GM12865 (cell line): ENCODE measurements at regions not wholly inside any gene's neighbourhood (a gene's known extent, or its start where the extent isn't known, plus 50 kb on each side); places are given as distances from the start of the nearest gene placed in this dataset.
"Not testable (repeated sequence)": the region's sequence is repeated elsewhere in the genome, so short reads cannot be mapped to it uniquely, and the experiment has no call there.

ENCODE experiments used
- DNase-seq: peaks from one replicate; pipeline ENCODE4 v3.0.0; 2010; ENCODE audit warnings: low read depth
- H3K4me3 ChIP-seq: 2 replicates; pipeline ENCODE4 v1.5.1; 2011; ENCODE audit warnings: mild to moderate bottlenecking, low read depth, low read length, control low read depth
- CTCF ChIP-seq: IDR thresholded peaks from 2 replicates; pipeline ENCODE4 v1.5.1; 2011; ENCODE audit warnings: low read length, control low read depth, low read depth, inconsistent platforms; ENCODE audit not compliant: insufficient read depth; ENCODE audit errors: missing control alignments

DNA sequence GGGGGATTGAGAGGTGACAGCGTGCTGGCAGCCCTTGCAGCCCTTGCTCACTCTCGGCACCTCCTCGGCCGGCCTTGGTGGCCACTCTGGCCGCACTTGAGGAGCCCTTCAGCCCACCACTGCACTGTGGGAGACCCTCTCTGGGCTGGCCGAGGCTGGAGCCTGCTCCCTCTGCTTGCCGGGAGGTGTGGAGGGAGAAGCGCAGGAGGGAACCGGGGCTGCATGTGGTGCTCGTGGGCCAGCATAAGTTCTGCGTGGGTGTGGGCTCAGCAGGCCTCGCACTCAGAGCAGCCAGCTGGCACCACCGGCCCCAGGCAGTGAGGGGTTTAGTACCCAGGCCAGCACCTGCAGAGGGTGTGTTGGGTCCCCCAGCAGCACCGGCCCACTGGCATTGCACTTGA is 912.2 kb upstream of the ADGRB3 start:
- no peak for DNase-seq
- TF ChIP-seq CTCF, result no peak
- no peak overlapping the region for H3K4me3 ChIP-seq

GRCh38 chr6:67717281-67717680 is 917.8 kb upstream of the ADGRB3 start:
- no peak for TF ChIP-seq CTCF
- no peak overlapping the region for H3K4me3 ChIP-seq
- DNase-seq, result no peak

- DNase-seq, result no peak
- no peak for TF ChIP-seq CTCF
- H3K4me3 ChIP-seq, result no peak overlapping the region
Measured at GRCh38 chr6:67706388-67706787, 928.7 kb upstream of the ADGRB3 start.

DNA sequence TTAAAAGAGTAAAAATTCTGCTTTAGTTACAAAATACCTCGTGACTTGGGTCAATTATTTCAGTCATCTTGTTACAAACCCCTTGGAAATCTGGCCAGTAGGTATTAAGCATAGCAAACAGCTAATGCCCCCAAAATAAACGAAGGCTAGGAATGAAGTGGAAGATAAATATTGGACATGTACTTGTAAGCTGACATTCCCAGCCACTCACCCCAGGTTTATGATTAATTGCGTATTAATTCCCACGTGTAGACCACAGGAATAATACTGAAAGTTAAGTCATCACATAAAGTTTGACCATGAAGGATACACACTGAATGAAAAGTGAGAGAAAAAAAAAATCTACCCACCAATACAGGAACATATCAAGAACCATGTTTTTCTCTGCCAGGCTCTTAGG is 936.5 kb upstream of the ADGRB3 start:
- no peak overlapping the region for H3K4me3 ChIP-seq
- no peak for TF ChIP-seq CTCF
- no peak for DNase-seq

DNA sequence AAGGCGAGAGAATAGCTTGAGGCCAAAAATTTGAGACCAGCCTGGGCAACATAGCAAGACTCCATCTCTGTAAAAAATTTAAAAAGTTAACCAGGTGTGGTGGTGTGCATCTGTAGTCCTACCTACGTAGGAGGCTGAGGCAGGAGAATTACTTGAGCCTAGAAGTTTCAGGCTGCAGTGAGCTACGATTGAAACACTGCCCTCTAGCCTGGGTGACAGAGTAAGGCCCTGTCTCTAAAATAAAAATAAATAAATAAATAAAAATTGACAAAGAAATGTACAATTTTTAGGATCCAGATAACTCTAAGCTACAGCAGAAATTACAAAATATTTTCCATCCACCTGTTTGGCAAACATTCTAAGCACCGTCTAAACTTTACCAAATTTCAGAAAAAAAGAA is 941.0 kb upstream of the ADGRB3 start:
- no peak overlapping the region for H3K4me3 ChIP-seq
- no peak for TF ChIP-seq CTCF
- DNase-seq, result no peak

DNA sequence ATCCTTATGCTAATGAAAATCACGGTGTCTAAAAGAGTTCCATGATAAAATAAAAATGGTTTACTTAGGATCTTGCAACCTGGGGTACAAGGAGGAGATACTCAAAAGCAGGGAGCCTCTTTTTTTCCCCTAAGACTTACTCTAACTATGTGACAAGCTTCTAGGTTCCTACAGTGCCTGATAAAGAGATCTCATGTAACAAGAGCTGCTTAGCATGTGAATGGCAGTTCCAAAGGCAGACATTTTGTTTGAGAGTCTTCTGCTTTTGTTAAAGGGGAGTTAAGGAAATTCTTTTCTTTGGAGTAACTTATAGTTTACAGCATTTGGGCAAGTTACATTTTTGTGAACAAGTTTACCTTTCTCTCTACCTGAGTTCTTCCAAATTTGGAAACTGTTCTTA is 945.8 kb upstream of the ADGRB3 start:
- no peak for DNase-seq
- no peak for TF ChIP-seq CTCF
- H3K4me3 ChIP-seq, result no peak overlapping the region

GRCh38 chr6:67687396-67687795 is 947.7 kb upstream of the ADGRB3 start:
- no peak for TF ChIP-seq CTCF
- no peak for DNase-seq
- no peak overlapping the region for H3K4me3 ChIP-seq

- not testable (repeated sequence) for DNase-seq, H3K4me3 ChIP-seq
Measured at GRCh38 chr6:67686225-67686624, 948.9 kb upstream of the ADGRB3 start.
